ENCODE measurements at regions not wholly inside any gene's neighbourhood (a gene's known extent, or its start where the extent isn't known, plus 50 kb on each side); places are given as distances from the start of the nearest gene placed in this dataset.

DNA sequence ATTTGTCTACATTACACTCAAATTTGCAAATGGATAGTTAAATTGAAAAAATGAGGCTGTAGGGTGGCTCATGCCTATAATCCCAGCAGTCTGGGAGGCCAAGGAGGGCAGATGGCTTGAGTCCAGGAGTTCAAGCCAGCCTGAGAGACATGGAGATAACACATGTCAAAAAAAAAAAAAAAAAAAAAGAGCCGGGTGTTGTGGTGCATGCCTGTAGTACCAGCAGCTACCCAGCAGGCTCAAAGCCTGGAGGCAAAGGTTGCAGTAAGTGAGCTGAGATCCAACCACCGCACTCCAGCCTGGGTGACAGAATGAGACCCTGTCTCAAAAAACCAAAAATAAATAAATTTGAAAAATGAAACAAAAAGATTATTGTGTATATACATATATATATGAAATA is 119.9 kb upstream of the MGAT4C start:
- H3K4me3 Mint-ChIP-seq: no peak overlapping the region
- no peaks in the 10 kb centered on the region for H3K36me3 Mint-ChIP-seq
- no peaks in the 10 kb centered on the region for H3K27me3 Mint-ChIP-seq
- H3K27ac Mint-ChIP-seq: no peak overlapping the region
- peaks cover 0 to 4% (median 1%) of the 10 kb centered on the region in 3 donors for H3K9me3 Mint-ChIP-seq
- H3K4me1 Mint-ChIP-seq: no peaks in the 10 kb centered on the region

- no peaks in the 10 kb centered on the region for H3K36me3 Mint-ChIP-seq
- H3K9me3 Mint-ChIP-seq: peaks cover 0 to 3% (median 1%) of the 10 kb centered on the region in 3 donors
- H3K27ac Mint-ChIP-seq: no peak overlapping the region
- no peak overlapping the region for H3K4me3 Mint-ChIP-seq
- H3K4me1 Mint-ChIP-seq: no peaks in the 10 kb centered on the region
- no peaks in the 10 kb centered on the region for H3K27me3 Mint-ChIP-seq
Observed at GRCh38 chr12:86373813-86374212, 117.6 kb upstream of the MGAT4C start.

GRCh38 chr12:86367137-86367536 is 110.9 kb upstream of the MGAT4C start:
- H3K9me3 Mint-ChIP-seq: peaks cover 2 to 12% (median 5%) of the 10 kb centered on the region in 3 donors
- no peak overlapping the region for H3K4me3 Mint-ChIP-seq
- H3K4me1 Mint-ChIP-seq: no peaks in the 10 kb centered on the region
- no peak overlapping the region for H3K27ac Mint-ChIP-seq
- H3K27me3 Mint-ChIP-seq: no peaks in the 10 kb centered on the region
- H3K36me3 Mint-ChIP-seq: no peaks in the 10 kb centered on the region

- no peak overlapping the region for H3K27ac Mint-ChIP-seq
- no peaks in the 10 kb centered on the region for H3K27me3 Mint-ChIP-seq
- H3K9me3 Mint-ChIP-seq: peaks cover 0 to 2% (median 0%) of the 10 kb centered on the region in 3 donors
- no peaks in the 10 kb centered on the region for H3K36me3 Mint-ChIP-seq
- H3K4me1 Mint-ChIP-seq: no peaks in the 10 kb centered on the region
- H3K4me3 Mint-ChIP-seq: no peak overlapping the region
Observed at GRCh38 chr12:86349196-86349595, 93.0 kb upstream of the MGAT4C start.

- Mint-ChIP-seq H3K27me3 (no peaks in the 10 kb centered on the region), H3K4me3 (no peak overlapping the region)
Observed at GRCh38 chr12:86333955-86334522, 77.8 kb upstream of the MGAT4C start.

DNA sequence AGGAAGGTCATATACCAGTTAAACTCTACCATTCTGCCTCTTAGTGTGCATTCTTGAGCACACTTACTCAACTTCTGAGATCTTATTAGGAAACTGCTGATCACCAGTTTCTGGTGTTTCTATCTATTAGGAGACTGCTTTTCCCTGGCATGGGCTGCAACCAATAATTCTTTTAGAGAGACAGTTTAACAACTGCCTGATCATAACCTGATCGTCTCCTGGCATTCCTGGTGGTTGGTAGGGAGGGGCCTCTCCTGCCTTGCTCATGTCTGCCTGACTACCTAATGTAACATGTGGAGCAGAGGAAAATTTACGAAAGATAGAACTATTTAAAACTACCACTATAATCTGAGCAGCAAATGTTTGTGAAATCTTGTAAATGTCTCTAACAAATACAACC is 75.3 kb upstream of the MGAT4C start:
- Mint-ChIP-seq H3K9me3 (peaks cover 0 to 2% (median 0%) of the 10 kb centered on the region in 3 donors), H3K36me3 (no peaks in the 10 kb centered on the region), H3K4me1 (no peaks in the 10 kb centered on the region), H3K27ac (no peak overlapping the region), H3K27me3 (no peaks in the 10 kb centered on the region), H3K4me3 (no peak overlapping the region)

More at GRCh38 chr12:86333955-86334522, 77.8 kb upstream of the MGAT4C start:
- Mint-ChIP-seq H3K4me1 (no peaks in the 10 kb centered on the region), H3K36me3 (no peaks in the 10 kb centered on the region), H3K9me3 (peaks cover 0 to 2% (median 0%) of the 10 kb centered on the region in 3 donors), H3K27ac (no peak overlapping the region)

- Mint-ChIP-seq H3K27ac (no peak overlapping the region), H3K9me3 (peaks cover 0 to 2% (median 0%) of the 10 kb centered on the region in 3 donors), H3K36me3 (no peaks in the 10 kb centered on the region), H3K4me1 (no peaks in the 10 kb centered on the region), H3K4me3 (no peak overlapping the region), H3K27me3 (no peaks in the 10 kb centered on the region)
Observed at GRCh38 chr12:86331012-86331411, 74.8 kb upstream of the MGAT4C start.

GRCh38 chr12:86312232-86312631 is 56.0 kb upstream of the MGAT4C start:
- no peaks in the 10 kb centered on the region for H3K27me3 Mint-ChIP-seq
- no peaks in the 10 kb centered on the region for H3K4me1 Mint-ChIP-seq
- H3K36me3 Mint-ChIP-seq: no peaks in the 10 kb centered on the region
- H3K4me3 Mint-ChIP-seq: no peak overlapping the region
- peaks cover 0 to 1% (median 0%) of the 10 kb centered on the region in 3 donors for H3K9me3 Mint-ChIP-seq
- H3K27ac Mint-ChIP-seq: no peak overlapping the region

Measured in IgD-negative memory B cell (primary cell).